Coronary artery (tissue), 2 donors: ENCODE measurements at regions not wholly inside any gene's neighbourhood (a gene's known extent, or its start where the extent isn't known, plus 50 kb on each side); places are given as distances from the start of the nearest gene placed in this dataset.

Source experiments
- DNase-seq: peaks from one replicate; pipeline ENCODE4 v3.0.0-alpha.2; 2017; ENCODE audit warnings: low spot score
- H3K27ac ChIP-seq, 2 donors: fragments of 200-600 bp; sonication (generic); one replicate each; pipeline ENCODE4 v1.5.1; 2016 to 2019
- H3K4me3 ChIP-seq: fragments of 200-600 bp; sonication (generic); 2 replicates; pipeline ENCODE4 v1.5.1; 2016; ENCODE audit warnings: mild to moderate bottlenecking, moderate library complexity
- CTCF ChIP-seq: fragments of 200-600 bp; sonication (generic); IDR thresholded peaks from one replicate; pipeline ENCODE4 v1.5.1; 2019; ENCODE audit warnings: antibody characterized with exemption

GRCh38 chr4:18953613-18954012 lies 932.1 kb upstream of the LCORL start:
- H3K4me3 ChIP-seq: no peak overlapping the region
- no peak for TF ChIP-seq CTCF
- H3K27ac ChIP-seq: no peak overlapping the region
- DNase-seq: no peak

GRCh38 chr4:18945464-18945863 lies 923.9 kb upstream of the LCORL start:
- DNase-seq: no peak

GRCh38 chr4:18942874-18943273 lies 921.3 kb upstream of the LCORL start:
- DNase-seq: no peak
- no peak overlapping the region for H3K4me3 ChIP-seq
- no peak overlapping the region for H3K27ac ChIP-seq
- no peak for TF ChIP-seq CTCF

More at GRCh38 chr4:18945464-18945863, 923.9 kb upstream of the LCORL start:
- no peak for TF ChIP-seq CTCF
- H3K27ac ChIP-seq: no peak overlapping the region
- no peak overlapping the region for H3K4me3 ChIP-seq

- no peak for DNase-seq
- H3K27ac ChIP-seq: no peak overlapping the region
- H3K4me3 ChIP-seq: no peak overlapping the region
- TF ChIP-seq CTCF: no peak
These were observed 917.0 kb upstream of the LCORL start for GRCh38 chr4:18938343-18939099.

- no peak overlapping the region for H3K27ac ChIP-seq
- no peak overlapping the region for H3K4me3 ChIP-seq
- no peak for TF ChIP-seq CTCF
- no peak for DNase-seq
These were observed 916.2 kb upstream of the LCORL start for GRCh38 chr4:18937746-18938145.

GRCh38 chr4:18937080-18937479 lies 915.5 kb upstream of the LCORL start:
- Histone ChIP-seq H3K27ac (no peak overlapping the region), H3K4me3 (no peak overlapping the region)
- DNase-seq: no peak
- no peak for TF ChIP-seq CTCF

GRCh38 chr4:18935659-18936345 lies 914.2 kb upstream of the LCORL start:
- no peak for TF ChIP-seq CTCF
- H3K4me3 ChIP-seq: no peak overlapping the region
- DNase-seq: no peak
- H3K27ac ChIP-seq: no peak overlapping the region
